Kidney epithelial cell (primary cell): ENCODE measurements at regions not wholly inside any gene's neighbourhood (a gene's known extent, or its start where the extent isn't known, plus 50 kb on each side); places are given as distances from the start of the nearest gene placed in this dataset.
A peak's percentile ranks its signal among the peaks of the same experiment; 100 is the strongest.

Experiments used
- DNase-seq: peaks from one replicate; pipeline ENCODE4 v3.0.0-alpha.2; 2010; ENCODE audit warnings: low read depth
- H3K27me3 ChIP-seq: 2 replicates; pipeline ENCODE4 v1.6.0; 2011; ENCODE audit warnings: low read length; ENCODE audit not compliant: control insufficient read depth, insufficient read depth
- H3K36me3 ChIP-seq: 2 replicates; pipeline ENCODE4 v1.5.1; 2011; ENCODE audit warnings: low read length; ENCODE audit not compliant: control insufficient read depth, insufficient read depth
- H3K4me3 ChIP-seq: 2 replicates; pipeline ENCODE4 v1.5.1; 2011; ENCODE audit warnings: low read depth, mild to moderate bottlenecking, control low read depth, low read length
- TF ChIP-seq, protein P1 (sequence below): IDR thresholded peaks from 2 replicates; pipeline ENCODE4 v1.5.1; 2011; ENCODE audit warnings: mild to moderate bottlenecking, moderate library complexity, low read length, control low read depth, inconsistent platforms; ENCODE audit not compliant: insufficient read depth, poor library complexity, severe bottlenecking

GRCh38 chr7:32319012-32319382 is 171.2 kb downstream of the LSM5 start:
- no peak for DNase-seq
- Histone ChIP-seq H3K4me3 (no peak overlapping the region), H3K36me3 (no peaks in the 10 kb centered on the region), H3K27me3 (peaks cover 20% of the 10 kb centered on the region)
- TF ChIP-seq, protein P1, sequence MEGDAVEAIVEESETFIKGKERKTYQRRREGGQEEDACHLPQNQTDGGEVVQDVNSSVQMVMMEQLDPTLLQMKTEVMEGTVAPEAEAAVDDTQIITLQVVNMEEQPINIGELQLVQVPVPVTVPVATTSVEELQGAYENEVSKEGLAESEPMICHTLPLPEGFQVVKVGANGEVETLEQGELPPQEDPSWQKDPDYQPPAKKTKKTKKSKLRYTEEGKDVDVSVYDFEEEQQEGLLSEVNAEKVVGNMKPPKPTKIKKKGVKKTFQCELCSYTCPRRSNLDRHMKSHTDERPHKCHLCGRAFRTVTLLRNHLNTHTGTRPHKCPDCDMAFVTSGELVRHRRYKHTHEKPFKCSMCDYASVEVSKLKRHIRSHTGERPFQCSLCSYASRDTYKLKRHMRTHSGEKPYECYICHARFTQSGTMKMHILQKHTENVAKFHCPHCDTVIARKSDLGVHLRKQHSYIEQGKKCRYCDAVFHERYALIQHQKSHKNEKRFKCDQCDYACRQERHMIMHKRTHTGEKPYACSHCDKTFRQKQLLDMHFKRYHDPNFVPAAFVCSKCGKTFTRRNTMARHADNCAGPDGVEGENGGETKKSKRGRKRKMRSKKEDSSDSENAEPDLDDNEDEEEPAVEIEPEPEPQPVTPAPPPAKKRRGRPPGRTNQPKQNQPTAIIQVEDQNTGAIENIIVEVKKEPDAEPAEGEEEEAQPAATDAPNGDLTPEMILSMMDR = no peak

DNA sequence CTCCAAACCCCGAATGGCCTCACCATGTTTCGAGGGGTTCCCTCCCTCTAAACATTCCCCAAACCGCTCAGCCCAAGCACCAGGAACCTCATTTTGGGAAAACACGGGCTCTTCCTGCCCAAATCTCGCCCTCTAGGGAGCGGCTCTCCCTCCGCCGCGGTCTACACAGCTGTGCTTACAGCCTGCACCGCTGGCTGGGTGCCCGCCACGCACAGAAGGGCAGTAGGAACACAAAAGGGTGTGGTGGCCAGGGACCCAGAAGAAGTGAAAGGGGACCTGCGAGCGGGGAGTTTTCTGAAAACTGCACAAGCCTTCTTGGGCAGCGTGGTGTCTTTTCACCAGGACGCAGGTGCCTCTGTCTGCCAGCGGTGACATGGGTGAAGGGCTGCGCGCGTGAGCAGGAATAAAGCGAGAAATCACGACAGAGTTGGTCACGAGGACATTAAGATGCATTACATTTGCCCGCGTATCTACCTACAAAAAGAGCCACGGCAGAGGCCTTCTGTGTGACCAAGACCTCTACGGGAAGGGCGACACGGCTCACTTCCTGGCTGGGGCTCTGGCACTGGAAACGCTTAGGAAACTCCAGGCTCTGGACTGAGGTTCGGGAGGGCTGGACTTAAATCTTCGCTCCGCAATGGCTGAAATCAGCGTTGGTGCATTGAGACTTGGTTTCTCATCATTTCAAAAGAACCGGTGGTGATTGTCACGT is 171.7 kb downstream of the LSM5 start:
- TF ChIP-seq, protein P1 = no peak
- Histone ChIP-seq H3K36me3 (no peaks in the 10 kb centered on the region), H3K4me3 (no peak overlapping the region), H3K27me3 (peaks cover 17% of the 10 kb centered on the region)
- no peak for DNase-seq

DNA sequence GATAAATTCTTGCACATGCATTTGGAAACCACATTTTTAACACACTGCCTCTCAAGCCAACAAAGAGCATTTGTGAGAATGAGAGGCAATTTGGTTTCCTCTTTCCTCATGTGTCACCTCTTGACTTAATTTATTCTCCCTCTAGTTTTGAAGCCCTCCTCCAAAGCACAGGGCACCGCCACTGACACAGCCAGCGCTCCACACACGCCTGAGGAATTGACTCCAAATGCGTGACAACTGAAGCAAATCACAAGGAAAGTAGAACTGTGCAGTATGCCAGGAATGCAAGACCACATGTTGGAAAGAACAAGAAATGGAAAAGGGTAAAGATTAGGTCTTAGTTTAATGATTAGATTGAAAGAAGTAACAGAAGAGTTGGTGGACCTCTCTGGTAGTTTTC is 173.3 kb downstream of the LSM5 start:
- Histone ChIP-seq H3K27me3 (peaks cover 17% of the 10 kb centered on the region), H3K36me3 (no peaks in the 10 kb centered on the region), H3K4me3 (no peak overlapping the region)
- TF ChIP-seq, protein P1 = no peak
- no peak for DNase-seq

GRCh38 chr7:32314761-32315160 is 175.4 kb downstream of the LSM5 start:
- peaks cover 17% of the 10 kb centered on the region for H3K27me3 ChIP-seq
- H3K4me3 ChIP-seq = no peak overlapping the region
- TF ChIP-seq, protein P1 = no peak
- no peak for DNase-seq
- no peaks in the 10 kb centered on the region for H3K36me3 ChIP-seq

DNA sequence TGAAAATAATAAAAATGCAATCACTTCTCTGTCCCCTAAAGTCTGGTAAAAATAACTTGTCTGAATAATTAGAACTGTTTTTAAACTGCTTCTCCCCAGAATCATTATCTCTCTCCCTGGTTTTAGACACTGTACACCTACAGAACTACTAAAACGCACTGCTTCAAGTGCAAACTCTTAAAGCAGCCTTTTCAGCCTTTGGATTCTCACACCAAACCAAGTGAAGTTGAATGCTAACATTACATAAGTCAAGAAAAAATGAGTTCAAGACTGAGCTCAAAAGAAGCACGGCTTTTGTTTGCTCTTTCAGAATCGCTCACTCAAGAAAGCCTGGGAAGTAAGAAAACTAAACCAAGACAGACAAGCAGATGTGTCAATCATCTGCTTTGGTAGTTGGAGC is 188.8 kb downstream of the LSM5 start:
- peaks cover 30% of the 10 kb centered on the region for H3K27me3 ChIP-seq
- no peaks in the 10 kb centered on the region for H3K36me3 ChIP-seq
- TF ChIP-seq, protein P1 = no peak
- DNase-seq = no peak
- H3K4me3 ChIP-seq = no peak overlapping the region

DNA sequence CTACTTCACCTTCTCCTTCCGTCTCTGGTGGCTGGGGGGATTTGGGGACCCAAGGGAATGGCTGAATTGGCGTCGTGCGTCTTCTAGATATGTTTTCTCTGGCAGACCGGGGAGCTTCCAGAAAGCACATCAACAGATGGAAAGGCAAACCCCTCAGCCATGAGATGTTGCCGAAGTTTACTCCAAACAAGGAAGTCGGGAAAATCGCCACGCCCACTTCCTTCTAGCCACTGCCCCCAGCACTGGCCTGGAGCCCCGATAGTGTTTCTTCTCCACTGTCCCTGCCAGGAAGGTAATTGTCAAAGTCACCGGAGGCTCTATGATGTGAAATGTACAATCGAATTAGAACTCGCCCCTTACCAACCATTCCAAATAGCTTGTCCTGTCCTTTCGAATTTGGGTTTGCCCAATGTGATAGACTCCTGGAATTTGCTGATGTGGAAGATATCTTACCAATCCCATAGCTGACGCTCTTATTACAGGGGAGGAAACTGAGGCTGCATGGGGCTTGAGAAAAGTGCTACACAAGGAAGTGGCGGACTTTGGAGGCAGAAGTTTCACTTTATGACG is 191.0 kb downstream of the LSM5 start:
- TF ChIP-seq, protein P1 = no peak
- Histone ChIP-seq H3K4me3 (peak overlapping the region; percentile 29), H3K36me3 (no peaks in the 10 kb centered on the region), H3K27me3 (peaks cover 28% of the 10 kb centered on the region)
- DNase-seq = no peak
